Stomach (tissue), 8 donors: ENCODE measurements at regions not wholly inside any gene's neighbourhood (a gene's known extent, or its start where the extent isn't known, plus 50 kb on each side); places are given as distances from the start of the nearest gene placed in this dataset.
"Not testable (repeated sequence)": the region's sequence is repeated elsewhere in the genome, so short reads cannot be mapped to it uniquely, and the experiment has no call there.

Experiments
- DNase-seq, 2 donors: peaks; one replicate each; pipeline versions ENCODE4 v3.0.0 to v3.0.0-alpha.2; 2013 to 2019
- H3K27ac ChIP-seq, 5 donors: fragments of 200-600 bp in 4 of 5; sonication (generic) in 4 of 5; one replicate each; pipeline ENCODE4 v1.5.1; 2013 to 2019; ENCODE audit warnings: mild to moderate bottlenecking in 1 of 5, moderate library complexity in 1 of 5
- H3K27me3 ChIP-seq, 3 donors: fragments of 200-600 bp; sonication (generic); one replicate each; pipeline ENCODE4 v1.5.1; 2017 to 2019; ENCODE audit warnings: mixed run types in 1 of 3
- H3K36me3 ChIP-seq, 4 donors: fragments of 200-600 bp; sonication (generic); 1 replicate in 3 of 4; 2 replicates in 1 of 4; pipeline ENCODE4 v1.5.1; 2016 to 2019
- H3K4me1 ChIP-seq, 4 donors: fragments of 200-600 bp; sonication (generic); one replicate each; pipeline ENCODE4 v1.5.1; 2016 to 2019
- H3K4me3 ChIP-seq, 4 donors: fragments of 200-600 bp; sonication (generic) in 3 of 4; one replicate each; pipeline ENCODE4 v1.5.1; 2016 to 2019; ENCODE audit warnings: mild to moderate bottlenecking in 1 of 4
- H3K9me3 ChIP-seq, 4 donors: fragments of 200-600 bp; sonication (generic); one replicate each; pipeline ENCODE4 v1.5.1; 2016 to 2019
- EP300 ChIP-seq: sonication (generic); formaldehyde crosslinking; IDR thresholded peaks from one replicate; pipeline ENCODE4 v1.6.1; 2017; ENCODE audit warnings: antibody characterized with exemption
- POLR2A ChIP-seq, 4 donors: fragments of 450-650 bp; IDR thresholded peaks; one replicate each; pipeline ENCODE4 v1.6.1; 2016; ENCODE audit warnings: antibody characterized with exemption in 4 of 4, control low read depth in 2 of 4, mild to moderate bottlenecking in 1 of 4, moderate library complexity in 1 of 4
- POLR2AphosphoS5 ChIP-seq, 3 donors: sonication (generic); formaldehyde crosslinking; IDR thresholded peaks; one replicate each; pipeline ENCODE4 v1.6.1; 2016; ENCODE audit warnings: antibody characterized with exemption in 3 of 3
- WGBS, 5 donors: extraction: QIAGEN DNeasy Blood & Tissue Kit in 3 of 5; methylation state at CpG; one replicate each; pipeline versions ENCODE4 v1.1.5 to v1.1.7; 2013 to 2018; 5-methylcytosine and 5-hydroxymethylcytosine counted together
- intact Hi-C: fragments of 100-400 bp; cut with DNase I; formaldehyde crosslinking; loops from one replicate; pipeline ENCODE4 v1.15.1; 2023; ENCODE audit warnings: low total_unique reads
- TF ChIP-seq, protein P1 (sequence below), 7 experiments: fragments of 450-650 bp in 4 of 7; fragments of 200-600 bp in 3 of 7; sonication (generic) in 3 of 7; IDR thresholded peaks; one replicate each; pipeline ENCODE4 v1.5.1; 2016 to 2019; ENCODE audit warnings: antibody characterized with exemption in 7 of 7, control low read depth in 2 of 7, mild to moderate bottlenecking in 1 of 7
- donor health status: healthy with polysubstance abuse.
- donor health status: Bipolar disorder and iron deficiency.
- donor health status: healthy.

GRCh38 chr13:80679423-80679822, 338.5 kb upstream of the SPRY2 start:
- no peak overlapping the region for H3K27ac ChIP-seq
- H3K36me3 ChIP-seq, result no peaks in the 10 kb centered on the region
- no peak overlapping the region for H3K4me3 ChIP-seq
- no peak for DNase-seq
- no peaks in the 10 kb centered on the region for H3K27me3 ChIP-seq
- WGBS, 5 donors, result 77 to 93% (median 90%) methylated on average over 1 of the region's 1 CpG
- no peaks in the 10 kb centered on the region for H3K4me1 ChIP-seq
- peaks cover 0 to 14% (median 7%) of the 10 kb centered on the region in 4 donors for H3K9me3 ChIP-seq
- intact Hi-C loops, result no loop called here
- TF ChIP-seq POLR2A (IDR thresholded peaks at IDR 0.05), result no peak
- no peak for TF ChIP-seq EP300
- TF ChIP-seq, protein P1, sequence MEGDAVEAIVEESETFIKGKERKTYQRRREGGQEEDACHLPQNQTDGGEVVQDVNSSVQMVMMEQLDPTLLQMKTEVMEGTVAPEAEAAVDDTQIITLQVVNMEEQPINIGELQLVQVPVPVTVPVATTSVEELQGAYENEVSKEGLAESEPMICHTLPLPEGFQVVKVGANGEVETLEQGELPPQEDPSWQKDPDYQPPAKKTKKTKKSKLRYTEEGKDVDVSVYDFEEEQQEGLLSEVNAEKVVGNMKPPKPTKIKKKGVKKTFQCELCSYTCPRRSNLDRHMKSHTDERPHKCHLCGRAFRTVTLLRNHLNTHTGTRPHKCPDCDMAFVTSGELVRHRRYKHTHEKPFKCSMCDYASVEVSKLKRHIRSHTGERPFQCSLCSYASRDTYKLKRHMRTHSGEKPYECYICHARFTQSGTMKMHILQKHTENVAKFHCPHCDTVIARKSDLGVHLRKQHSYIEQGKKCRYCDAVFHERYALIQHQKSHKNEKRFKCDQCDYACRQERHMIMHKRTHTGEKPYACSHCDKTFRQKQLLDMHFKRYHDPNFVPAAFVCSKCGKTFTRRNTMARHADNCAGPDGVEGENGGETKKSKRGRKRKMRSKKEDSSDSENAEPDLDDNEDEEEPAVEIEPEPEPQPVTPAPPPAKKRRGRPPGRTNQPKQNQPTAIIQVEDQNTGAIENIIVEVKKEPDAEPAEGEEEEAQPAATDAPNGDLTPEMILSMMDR (IDR thresholded peaks at IDR 0.05), result no peak
- TF ChIP-seq POLR2AphosphoS5 (IDR thresholded peaks at IDR 0.05), result no peak

- WGBS, 5 donors, result 90 to 99% (median 94%) methylated on average over 2 of the region's 2 CpGs
- intact Hi-C loops, result no loop called here
- no peaks in the 10 kb centered on the region for H3K36me3 ChIP-seq
- H3K27ac ChIP-seq, result no peak overlapping the region
- H3K4me3 ChIP-seq, result no peak overlapping the region
- H3K9me3 ChIP-seq, result peaks cover 0 to 28% (median 8%) of the 10 kb centered on the region in 4 donors
- DNase-seq, result no peak
- no peak for TF ChIP-seq POLR2AphosphoS5 (IDR thresholded peaks at IDR 0.05)
- TF ChIP-seq, protein P1 (IDR thresholded peaks at IDR 0.05), result no peak
- TF ChIP-seq POLR2A (IDR thresholded peaks at IDR 0.05), result no peak
- TF ChIP-seq EP300, result no peak
- no peaks in the 10 kb centered on the region for H3K4me1 ChIP-seq
- H3K27me3 ChIP-seq, result no peaks in the 10 kb centered on the region
These were observed 336.3 kb upstream of the SPRY2 start for GRCh38 chr13:80677227-80677626.

GRCh38 chr13:80675442-80675841, 334.5 kb upstream of the SPRY2 start:
- DNase-seq, intact Hi-C loops, H3K4me1 ChIP-seq, H3K4me3 ChIP-seq, H3K36me3 ChIP-seq, H3K27me3 ChIP-seq, H3K27ac ChIP-seq: not testable (repeated sequence)
- 46 to 100% (median 97%) methylated on average over 1 to 2 of the region's 2 CpGs for WGBS, 5 donors
- H3K9me3 ChIP-seq, result peaks cover 0 to 32% (median 10%) of the 10 kb centered on the region in 4 donors

DNA sequence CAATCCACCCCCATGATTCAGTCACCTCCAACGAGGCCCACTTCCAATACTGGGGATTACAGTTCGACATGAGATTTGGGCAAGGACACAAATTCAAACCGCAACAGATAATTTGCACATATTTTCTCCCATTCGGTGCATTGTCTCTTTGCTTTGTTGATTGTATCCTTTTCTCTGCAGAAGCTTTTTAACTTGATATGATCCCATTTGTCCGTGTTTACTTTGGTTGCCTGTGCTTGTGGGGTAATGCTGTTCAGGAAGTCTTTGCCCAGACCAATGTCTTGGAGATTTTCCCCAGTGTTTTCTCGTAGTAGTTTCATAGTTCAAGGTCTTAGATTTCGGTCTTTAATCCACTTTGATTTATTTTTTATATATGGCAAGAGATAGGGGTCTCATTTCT, 330.8 kb upstream of the SPRY2 start:
- no peak for DNase-seq
- Histone ChIP-seq H3K27me3 (no peaks in the 10 kb centered on the region), H3K4me1 (no peaks in the 10 kb centered on the region), H3K36me3 (no peaks in the 10 kb centered on the region), H3K4me3 (no peak overlapping the region), H3K9me3 (peaks cover 0 to 21% (median 2%) of the 10 kb centered on the region in 4 donors), H3K27ac (no peak overlapping the region)
- intact Hi-C loops, result no loop called here
- WGBS, 5 donors, result 84 to 91% (median 87%) methylated on average over 7 of the region's 7 CpGs
- TF ChIP-seq POLR2AphosphoS5 (IDR thresholded peaks at IDR 0.05) (no peak), POLR2A (IDR thresholded peaks at IDR 0.05) (no peak), EP300 (no peak)
- TF ChIP-seq, protein P1 (IDR thresholded peaks at IDR 0.05), result no peak

DNA sequence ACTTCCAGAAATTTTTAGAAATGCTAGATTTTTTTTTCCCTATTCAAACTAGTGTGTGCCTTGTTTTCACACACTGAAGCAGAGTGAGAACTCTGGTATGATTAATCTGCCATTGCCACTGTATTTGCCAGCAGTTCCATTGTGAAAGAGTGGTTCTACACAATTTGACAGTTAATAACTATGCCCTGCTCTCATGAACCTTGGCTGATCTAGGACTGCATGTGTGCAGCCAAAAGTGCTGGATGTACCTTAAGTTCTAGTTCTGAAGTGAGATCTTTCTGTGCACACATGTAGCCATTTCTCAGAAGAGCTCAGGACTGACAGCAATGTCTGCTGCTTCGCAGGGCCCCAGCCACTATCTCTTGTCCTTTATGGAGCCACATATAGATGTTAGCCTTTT, 328.2 kb upstream of the SPRY2 start:
- Histone ChIP-seq H3K27me3 (no peaks in the 10 kb centered on the region), H3K27ac (no peak overlapping the region), H3K4me3 (no peak overlapping the region), H3K4me1 (no peaks in the 10 kb centered on the region), H3K36me3 (no peaks in the 10 kb centered on the region), H3K9me3 (peaks cover 0 to 21% (median 3%) of the 10 kb centered on the region in 4 donors)
- no peak for TF ChIP-seq POLR2A (IDR thresholded peaks at IDR 0.05)
- 94 to 100% (median 100%) methylated on average over 1 of the region's 1 CpG for WGBS, 5 donors
- no peak for DNase-seq
- intact Hi-C loops, result no loop called here
